ENCODE measurements at regions not wholly inside any gene's neighbourhood (a gene's known extent, or its start where the extent isn't known, plus 50 kb on each side); places are given as distances from the start of the nearest gene placed in this dataset.
A peak's percentile ranks its signal among the peaks of the same experiment; 100 is the strongest.
"Not testable (repeated sequence)": the region's sequence is repeated elsewhere in the genome, so short reads cannot be mapped to it uniquely, and the experiment has no call there.

DNA sequence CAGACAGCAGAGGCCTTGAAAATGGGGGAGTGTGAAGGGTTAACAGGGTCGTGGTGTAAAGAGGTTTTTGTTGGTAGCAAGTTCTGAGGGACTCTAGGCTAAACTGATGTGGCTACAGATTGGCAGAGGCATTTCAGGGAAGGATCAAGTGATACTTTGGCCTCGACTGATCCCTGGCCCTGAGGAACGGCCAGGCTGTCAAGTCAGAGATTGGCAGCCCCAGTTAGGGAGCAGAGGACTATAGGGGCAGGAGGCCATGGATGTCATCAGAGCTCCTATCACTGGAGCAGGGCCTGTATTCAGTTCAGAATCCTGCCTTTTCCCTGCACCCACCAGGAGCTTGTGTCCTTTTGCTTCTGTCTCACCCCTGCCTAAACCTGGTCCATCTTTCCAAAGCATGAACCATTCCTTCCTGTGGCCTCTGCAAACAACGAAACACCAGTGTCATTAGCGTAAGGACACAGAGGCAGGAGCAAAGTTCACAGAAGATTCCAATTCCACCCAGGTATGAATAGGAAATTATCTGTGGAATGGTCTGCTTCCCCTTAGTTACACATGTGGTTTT lies 613.1 kb downstream of the MID1IP1 start:
- intact Hi-C loops (cut with micrococcal nuclease) = no loop called here
- H3K4me3 Mint-ChIP-seq = no peak overlapping the region
- H3K27ac Mint-ChIP-seq = no peak overlapping the region
- peaks cover 10% of the 10 kb centered on the region for H3K4me1 Mint-ChIP-seq (ENCODE audit: low read depth)
- no peaks in the 10 kb centered on the region for H3K9me3 Mint-ChIP-seq
- H3K36me3 Mint-ChIP-seq (ENCODE audit: low read depth) = no peaks in the 10 kb centered on the region
- H3K27me3 Mint-ChIP-seq = no peaks in the 10 kb centered on the region

DNA sequence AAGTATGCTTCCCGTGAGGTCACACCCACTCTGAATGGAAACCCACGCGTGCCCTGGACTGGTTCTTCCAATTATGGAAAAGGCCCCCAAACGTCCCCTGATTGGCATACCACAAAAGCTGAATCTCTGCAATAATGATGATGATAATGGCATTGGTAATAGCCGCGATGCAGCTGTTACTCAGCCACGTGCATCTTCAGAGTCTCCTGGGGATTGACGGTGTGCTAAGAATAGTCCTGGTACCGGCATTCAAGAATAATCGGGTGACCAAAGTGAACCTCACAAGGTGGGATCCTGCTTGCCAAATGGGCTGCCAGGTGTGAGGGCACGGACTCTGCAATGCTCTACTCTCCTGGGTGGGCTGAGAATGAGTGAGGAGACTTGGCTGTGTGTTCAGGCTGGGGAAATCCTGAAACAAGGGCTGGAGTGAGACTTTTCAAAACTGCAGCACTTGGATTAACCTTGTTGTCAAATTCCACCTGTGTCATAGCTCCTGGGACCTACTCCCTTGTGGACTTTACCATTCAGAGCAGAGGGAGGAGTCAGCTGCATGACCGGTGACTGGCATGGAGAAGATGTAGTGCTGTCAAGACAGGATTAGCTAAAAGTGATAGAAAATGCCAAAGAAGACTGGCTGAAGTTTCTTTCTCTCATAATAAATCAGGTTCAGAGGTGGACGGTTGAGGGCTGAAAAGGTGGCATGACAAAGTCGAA lies 615.4 kb downstream of the MID1IP1 start:
- Mint-ChIP-seq H3K4me3 (no peak overlapping the region), H3K27me3 (no peaks in the 10 kb centered on the region), H3K9me3 (no peaks in the 10 kb centered on the region)

DNA sequence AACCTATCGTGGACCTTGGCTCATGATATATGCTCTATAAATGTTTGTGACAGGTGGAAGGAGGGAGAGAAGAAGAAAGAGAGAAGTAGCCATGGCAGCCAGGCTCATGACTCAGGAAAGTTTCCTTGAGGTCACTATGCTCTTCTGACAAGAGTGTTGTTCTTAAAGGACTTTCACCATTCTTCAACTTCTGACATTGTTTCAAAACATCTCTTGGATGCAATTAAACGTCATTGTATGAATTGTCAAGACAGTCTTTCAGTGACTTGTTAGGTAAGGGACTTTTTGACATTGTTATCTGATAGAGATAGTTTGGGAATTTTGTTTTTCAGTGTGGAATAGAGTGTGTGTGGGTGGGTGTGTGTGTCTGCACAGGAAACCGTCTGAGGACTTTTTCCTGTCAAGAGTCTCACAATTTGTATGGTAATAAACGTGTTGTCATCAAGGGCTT lies 617.0 kb downstream of the MID1IP1 start:
- Mint-ChIP-seq H3K27ac (no peak overlapping the region), H3K9me3 (peaks cover 9% of the 10 kb centered on the region), H3K27me3 (peaks cover 1% of the 10 kb centered on the region), H3K4me1 (ENCODE audit: low read depth) (peaks cover 10% of the 10 kb centered on the region), H3K4me3 (no peak overlapping the region), H3K36me3 (ENCODE audit: low read depth) (no peaks in the 10 kb centered on the region)
- intact Hi-C loops (cut with micrococcal nuclease) = no loop called here

More for the DNA sequence above, 615.4 kb downstream of the MID1IP1 start:
- Mint-ChIP-seq H3K27ac (no peak overlapping the region), H3K4me1 (ENCODE audit: low read depth) (peaks cover 10% of the 10 kb centered on the region), H3K36me3 (ENCODE audit: low read depth) (no peaks in the 10 kb centered on the region)
- intact Hi-C loops (cut with micrococcal nuclease) = no loop called here

DNA sequence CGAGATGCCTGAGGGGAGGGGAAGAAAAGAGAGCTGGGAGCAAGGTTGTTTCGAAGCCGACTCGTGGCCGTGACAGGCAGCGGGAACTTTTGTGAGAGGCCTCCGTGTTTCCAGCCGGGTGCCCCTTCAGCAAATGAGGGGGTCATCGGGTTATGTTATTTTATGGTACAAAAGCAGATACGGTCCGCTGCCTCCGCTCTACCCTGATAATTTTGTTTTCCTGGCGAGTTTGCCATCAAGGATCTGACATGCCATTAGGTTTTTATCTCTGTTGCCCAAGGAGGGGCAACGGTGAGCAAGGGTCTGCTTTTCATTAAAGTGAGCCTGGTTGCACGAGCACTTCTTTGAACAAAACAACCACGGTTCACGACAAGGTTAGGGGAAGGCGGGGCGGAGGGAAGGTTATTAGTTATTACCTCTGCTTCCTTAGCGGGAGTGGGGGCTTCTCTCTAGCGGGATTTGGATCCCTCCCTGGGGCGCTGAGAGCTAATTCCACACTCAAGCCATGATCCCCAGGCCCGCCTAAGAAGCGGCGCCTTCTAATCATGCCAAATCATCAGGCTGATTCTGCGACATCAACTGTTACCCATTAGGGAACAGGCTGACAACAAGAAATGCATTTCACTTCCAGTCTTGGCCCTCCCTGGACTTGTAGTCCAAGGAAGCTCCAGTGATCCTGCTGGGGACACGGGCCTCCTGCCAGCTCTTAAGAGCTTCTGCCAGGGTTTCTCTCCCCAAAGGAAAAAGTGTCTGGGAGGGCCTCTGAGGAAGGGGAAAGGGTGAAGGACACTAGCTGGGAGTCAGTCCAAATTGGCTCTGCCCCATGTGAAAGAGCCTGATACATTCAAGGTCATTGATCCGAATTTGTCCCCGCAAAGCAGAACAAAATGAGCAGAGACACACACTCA lies 617.7 kb downstream of the MID1IP1 start:
- intact Hi-C loops (cut with micrococcal nuclease) = no loop called here
- Mint-ChIP-seq H3K4me3 (no peak overlapping the region), H3K27me3 (peaks cover 1% of the 10 kb centered on the region), H3K27ac (no peak overlapping the region), H3K9me3 (peaks cover 9% of the 10 kb centered on the region), H3K36me3 (ENCODE audit: low read depth) (no peaks in the 10 kb centered on the region), H3K4me1 (ENCODE audit: low read depth) (peaks cover 10% of the 10 kb centered on the region)

DNA sequence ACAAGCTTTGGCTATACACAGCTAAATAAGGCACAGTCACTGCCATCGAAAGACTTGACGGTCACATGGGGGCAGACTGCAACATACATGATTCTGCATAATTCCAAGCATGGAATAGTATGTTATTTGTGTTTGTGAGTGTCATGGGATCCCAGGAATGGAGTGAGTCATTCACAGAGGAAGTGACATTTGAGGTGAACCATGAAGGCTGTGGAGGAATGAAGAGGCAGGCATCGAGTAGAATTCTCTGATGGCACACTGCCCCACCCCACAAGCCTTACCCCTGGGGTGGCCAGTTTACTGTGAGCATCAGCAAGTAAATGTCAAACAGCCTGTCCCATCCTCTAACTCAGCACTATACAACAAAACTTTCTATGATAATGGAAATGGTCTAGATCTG lies 619.7 kb downstream of the MID1IP1 start:
- Mint-ChIP-seq H3K4me1 (ENCODE audit: low read depth) (peaks cover 10% of the 10 kb centered on the region), H3K36me3 (ENCODE audit: low read depth) (no peaks in the 10 kb centered on the region), H3K27me3 (peaks cover 1% of the 10 kb centered on the region), H3K9me3 (peaks cover 9% of the 10 kb centered on the region), H3K4me3 (no peak overlapping the region), H3K27ac (no peak overlapping the region)
- intact Hi-C loops (cut with micrococcal nuclease) = no loop called here

DNA sequence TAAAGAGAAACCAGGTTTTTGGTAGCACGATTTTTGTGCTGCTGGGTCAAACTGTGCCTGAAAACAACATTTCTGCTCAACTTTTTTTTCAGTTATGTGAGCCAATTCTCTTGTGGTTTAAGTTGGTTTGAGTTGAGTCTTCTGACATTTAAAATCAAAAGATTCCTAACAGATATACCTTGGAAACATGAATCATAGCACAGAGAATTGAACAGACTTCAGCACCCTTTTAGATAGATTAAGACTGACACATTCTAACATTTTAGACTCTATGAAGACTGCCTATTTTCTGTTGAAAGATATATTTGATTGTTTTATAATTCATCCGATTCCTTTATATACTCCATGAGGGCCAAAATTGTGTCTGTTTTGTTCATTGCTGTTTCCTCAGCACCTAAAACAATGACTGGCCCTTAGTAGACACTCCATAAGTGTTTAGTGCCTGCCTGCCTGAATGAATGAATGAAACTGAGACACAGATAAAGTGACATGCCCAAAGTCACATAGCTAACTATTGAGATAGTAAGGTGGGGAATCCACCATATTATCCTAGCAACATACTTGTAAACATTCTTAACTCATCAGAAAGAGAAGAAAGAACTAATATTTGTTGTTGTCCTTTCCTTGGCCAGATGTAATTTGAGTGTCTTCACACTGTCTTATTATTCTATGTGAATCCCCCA lies 624.0 kb downstream of the MID1IP1 start:
- Mint-ChIP-seq H3K4me3 (no peak overlapping the region), H3K27me3 (peaks cover 1% of the 10 kb centered on the region), H3K36me3 (ENCODE audit: low read depth) (no peaks in the 10 kb centered on the region), H3K27ac (no peak overlapping the region), H3K4me1 (ENCODE audit: low read depth) (peaks cover 12% of the 10 kb centered on the region), H3K9me3 (peaks cover 9% of the 10 kb centered on the region)
- intact Hi-C loops (cut with micrococcal nuclease) = no loop called here

DNA sequence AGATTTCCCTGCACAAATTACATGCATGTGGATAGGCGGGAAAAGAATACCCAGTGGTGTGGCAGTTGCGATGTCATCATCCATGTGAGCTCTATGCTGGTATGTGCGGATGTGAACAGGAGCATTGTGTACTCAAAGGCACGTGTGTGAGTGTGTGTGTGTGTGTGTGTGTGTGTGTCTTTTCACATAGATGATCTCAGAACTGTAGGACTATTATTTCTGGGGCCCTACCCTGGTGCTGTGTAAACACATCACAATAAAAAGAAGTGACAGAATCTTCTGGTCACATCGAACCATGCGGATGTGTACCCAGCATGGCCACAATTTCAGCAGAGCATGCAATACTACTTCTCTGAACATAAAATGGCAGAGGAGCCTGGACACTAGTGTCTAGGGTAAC lies 624.8 kb downstream of the MID1IP1 start:
- Mint-ChIP-seq H3K27me3 (peaks cover 1% of the 10 kb centered on the region), H3K4me3 (no peak overlapping the region), H3K9me3 (peaks cover 9% of the 10 kb centered on the region), H3K36me3 (ENCODE audit: low read depth) (no peaks in the 10 kb centered on the region), H3K4me1 (ENCODE audit: low read depth) (peaks cover 12% of the 10 kb centered on the region), H3K27ac (no peak overlapping the region)
- intact Hi-C loops (cut with micrococcal nuclease) = no loop called here

DNA sequence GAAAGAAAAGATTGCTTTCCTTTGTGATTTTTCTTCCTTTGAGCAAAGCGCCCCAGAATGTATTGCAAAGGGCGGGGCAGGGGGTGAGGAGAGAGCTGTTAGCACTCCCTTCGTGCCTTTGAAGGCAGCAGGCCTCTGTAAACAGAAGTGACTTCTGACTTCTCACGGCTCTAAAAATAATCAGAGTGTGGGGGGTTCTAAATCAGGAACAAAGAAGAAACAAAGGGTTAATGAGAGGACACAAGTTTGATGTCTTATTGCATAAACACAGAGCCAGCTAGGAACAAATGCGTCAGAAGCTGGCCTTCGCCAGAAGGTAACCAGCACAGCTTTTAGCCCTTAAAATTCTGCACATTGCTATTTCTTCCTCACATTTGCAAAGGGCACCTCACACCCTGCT lies 626.2 kb downstream of the MID1IP1 start:
- no peaks in the 10 kb centered on the region for H3K36me3 Mint-ChIP-seq (ENCODE audit: low read depth)
- H3K9me3 Mint-ChIP-seq = peaks cover 4% of the 10 kb centered on the region
- H3K4me1 Mint-ChIP-seq (ENCODE audit: low read depth) = peaks cover 12% of the 10 kb centered on the region
- intact Hi-C loops (cut with micrococcal nuclease) = no loop called here
- no peak overlapping the region for H3K27ac Mint-ChIP-seq
- no peak overlapping the region for H3K4me3 Mint-ChIP-seq
- H3K27me3 Mint-ChIP-seq = no peaks in the 10 kb centered on the region

DNA sequence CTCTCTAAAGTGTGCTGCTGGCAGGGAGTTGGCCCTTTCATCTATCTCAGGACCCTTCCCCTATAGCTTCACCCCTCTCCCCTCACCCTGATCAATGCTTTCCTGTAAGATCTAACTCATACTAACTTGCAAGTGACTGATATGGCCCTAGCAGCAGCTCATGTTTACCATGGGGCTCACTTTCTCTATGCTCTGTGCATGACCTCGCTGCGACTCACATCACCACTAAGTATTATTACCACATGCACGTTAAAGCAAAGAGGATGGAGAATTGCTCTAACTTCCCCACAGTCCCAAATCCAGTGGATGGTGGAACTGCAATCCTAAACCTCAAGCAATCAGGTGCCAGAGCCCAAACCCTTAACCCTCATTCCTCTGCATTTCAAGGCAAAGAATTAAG lies 626.6 kb downstream of the MID1IP1 start:
- Mint-ChIP-seq H3K36me3 (ENCODE audit: low read depth) (no peaks in the 10 kb centered on the region), H3K4me3 (no peak overlapping the region), H3K4me1 (ENCODE audit: low read depth) (peaks cover 12% of the 10 kb centered on the region), H3K27ac (no peak overlapping the region), H3K9me3 (no peaks in the 10 kb centered on the region), H3K27me3 (no peaks in the 10 kb centered on the region)
- intact Hi-C loops (cut with micrococcal nuclease) = no loop called here

DNA sequence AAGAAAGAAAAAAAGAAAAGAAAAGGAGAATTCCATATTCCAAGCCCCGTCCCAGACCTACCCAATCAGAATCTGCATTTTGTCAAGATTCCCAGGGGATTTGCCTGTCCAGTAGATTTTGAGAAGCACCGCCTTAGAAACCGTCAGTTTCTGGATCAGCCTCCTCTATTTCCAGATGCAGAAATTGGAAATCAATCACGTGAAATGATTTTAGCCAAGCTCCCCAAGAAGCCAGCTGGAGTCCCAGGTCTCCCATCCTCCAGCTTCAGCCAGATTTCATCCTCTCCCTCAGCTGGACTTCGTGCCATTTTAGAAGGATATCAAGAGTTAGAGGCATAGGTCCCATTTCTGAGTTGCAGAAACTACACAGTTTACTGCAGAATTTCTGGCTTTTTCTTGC lies 629.3 kb downstream of the MID1IP1 start:
- no peaks in the 10 kb centered on the region for H3K36me3 Mint-ChIP-seq (ENCODE audit: low read depth)
- no peaks in the 10 kb centered on the region for H3K9me3 Mint-ChIP-seq
- intact Hi-C loops (cut with micrococcal nuclease) = no loop called here
- H3K4me1 Mint-ChIP-seq (ENCODE audit: low read depth) = peaks cover 17% of the 10 kb centered on the region
- H3K27me3 Mint-ChIP-seq = no peaks in the 10 kb centered on the region
- no peak overlapping the region for H3K4me3 Mint-ChIP-seq
- no peak overlapping the region for H3K27ac Mint-ChIP-seq

DNA sequence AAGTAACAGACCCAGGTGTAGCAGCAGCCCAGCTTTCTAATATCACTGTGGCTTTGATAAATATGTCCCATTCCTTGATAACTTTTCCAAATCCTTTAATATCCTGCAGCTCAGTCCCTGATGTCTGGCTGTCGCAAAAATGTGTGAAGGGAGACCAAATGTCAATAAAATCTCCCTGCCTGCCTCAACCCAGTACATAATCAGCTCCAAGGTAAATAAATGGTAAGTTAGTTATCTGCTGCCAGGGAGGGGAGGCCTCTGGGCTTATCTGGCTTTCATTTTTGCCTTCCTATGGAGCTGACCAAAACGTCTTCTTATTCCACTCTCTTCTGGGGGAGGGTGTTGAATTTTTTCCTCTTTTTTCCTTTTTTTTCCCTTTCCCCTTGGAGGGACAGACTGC lies 630.6 kb downstream of the MID1IP1 start:
- H3K27me3 Mint-ChIP-seq = no peaks in the 10 kb centered on the region
- H3K36me3 Mint-ChIP-seq (ENCODE audit: low read depth) = no peaks in the 10 kb centered on the region
- H3K4me3 Mint-ChIP-seq = no peak overlapping the region
- no peaks in the 10 kb centered on the region for H3K9me3 Mint-ChIP-seq
- H3K4me1 Mint-ChIP-seq (ENCODE audit: low read depth) = peaks cover 22% of the 10 kb centered on the region
- H3K27ac Mint-ChIP-seq = no peak overlapping the region
- intact Hi-C loops (cut with micrococcal nuclease) = no loop called here

DNA sequence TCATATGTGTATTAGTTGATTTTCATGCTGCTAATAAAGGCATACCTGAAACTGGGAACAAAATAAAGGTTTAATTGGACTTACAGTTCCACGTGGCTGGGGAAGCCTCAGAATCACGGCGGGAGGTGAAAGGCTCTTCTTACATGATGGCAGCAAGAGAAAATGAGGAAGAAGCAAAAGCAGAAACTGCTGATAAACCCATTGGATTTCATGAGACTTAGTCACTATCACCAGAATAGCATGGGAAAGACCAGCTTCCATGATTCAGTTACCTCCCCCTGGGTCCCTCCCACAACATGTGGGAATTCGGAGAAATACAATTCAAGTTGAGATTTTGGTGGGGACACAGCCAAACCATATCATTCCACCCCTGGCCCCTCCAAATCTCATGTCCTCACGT lies 633.4 kb downstream of the MID1IP1 start:
- intact Hi-C loops (cut with micrococcal nuclease); H3K27me3 Mint-ChIP-seq; H3K4me3 Mint-ChIP-seq; H3K36me3 Mint-ChIP-seq (ENCODE audit: low read depth); H3K9me3 Mint-ChIP-seq; H3K27ac Mint-ChIP-seq: not testable (repeated sequence)
- peaks cover 11% of the 10 kb centered on the region for H3K4me1 Mint-ChIP-seq (ENCODE audit: low read depth)

DNA sequence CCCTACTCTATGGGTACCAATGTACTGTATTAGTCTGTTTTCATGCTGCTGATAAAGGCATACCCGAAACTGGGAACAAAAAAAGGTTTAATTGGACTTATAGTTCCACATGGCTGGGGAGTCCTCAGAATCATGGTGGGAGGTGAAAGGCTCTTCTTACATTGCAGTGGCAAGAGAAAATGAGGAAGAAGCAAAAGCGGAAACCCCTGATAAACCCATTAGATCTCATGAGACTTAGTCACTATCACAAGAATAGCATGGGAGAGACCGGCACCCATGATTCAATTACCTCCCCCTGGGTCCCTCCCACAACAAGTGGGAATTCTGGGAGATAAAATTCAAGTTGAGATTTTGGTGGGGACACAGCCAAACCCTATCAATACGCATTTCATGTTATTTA lies 635.3 kb downstream of the MID1IP1 start:
- peak overlapping the region; percentile 45 for H3K27ac Mint-ChIP-seq
- intact Hi-C loops (cut with micrococcal nuclease); H3K27me3 Mint-ChIP-seq; H3K36me3 Mint-ChIP-seq (ENCODE audit: low read depth); H3K4me3 Mint-ChIP-seq; H3K9me3 Mint-ChIP-seq: not testable (repeated sequence)
- H3K4me1 Mint-ChIP-seq (ENCODE audit: low read depth) = peaks cover 27% of the 10 kb centered on the region
